Heart right ventricle (tissue), 16 donors: ENCODE measurements at regions not wholly inside any gene's neighbourhood (a gene's known extent, or its start where the extent isn't known, plus 50 kb on each side); places are given as distances from the start of the nearest gene placed in this dataset.

ENCODE experiments used
- ATAC-seq, 8 donors: fragments of 200-7000 bp; cut with Tn5 transposase; one replicate each; pipeline ENCODE4 v1.9.1; 2020; ENCODE audit warnings: mild to moderate bottlenecking in 8 of 8, moderate library complexity in 8 of 8, moderate number of reproducible peaks in 1 of 8
- DNase-seq, 2 donors: peaks; one replicate each; pipeline ENCODE4 v3.0.0-alpha.2; 2020
- H3K27ac ChIP-seq, 10 donors: fragments of 200-600 bp; sonication (generic) in 2 of 10; one replicate each; pipeline versions ENCODE4 v1.5.0 to v1.8.0; 2020 to 2022; ENCODE audit warnings: mild to moderate bottlenecking in 3 of 10
- H3K27me3 ChIP-seq, 7 donors: fragments of 200-600 bp; one replicate each; pipeline ENCODE4 v1.8.0; 2021 to 2022; ENCODE audit warnings: mild to moderate bottlenecking in 2 of 7
- H3K36me3 ChIP-seq, 9 donors: fragments of 200-600 bp; sonication (generic) in 1 of 9; one replicate each; pipeline versions ENCODE4 v1.5.0 to v1.8.0; 2020 to 2022; ENCODE audit warnings: mild to moderate bottlenecking in 2 of 9
- H3K4me1 ChIP-seq, 9 donors: fragments of 200-600 bp; sonication (generic) in 1 of 9; one replicate each; pipeline versions ENCODE4 v1.5.0 to v1.8.0; 2020 to 2022; ENCODE audit warnings: mild to moderate bottlenecking in 4 of 9
- H3K4me3 ChIP-seq, 10 donors: fragments of 200-600 bp; sonication (generic) in 2 of 10; one replicate each; pipeline versions ENCODE4 v1.5.0 to v1.8.0; 2020 to 2022; ENCODE audit warnings: mild to moderate bottlenecking in 7 of 10, moderate library complexity in 2 of 10
- H3K9me3 ChIP-seq, 11 donors: fragments of 200-600 bp in 10 of 11; sonication (generic) in 2 of 11; one replicate each; pipeline versions ENCODE4 v1.5.0 to v1.8.0; 2013 to 2022; ENCODE audit warnings: mild to moderate bottlenecking in 2 of 11, control low read depth in 1 of 11, moderate library complexity in 1 of 11
- WGBS, 2 donors: extraction: QIAGEN DNeasy Blood & Tissue Kit; methylation state at CpG; one replicate each; pipeline ENCODE4 v1.1.7; 2013; ENCODE audit warnings: inconsistent platforms in 1 of 2; 5-methylcytosine and 5-hydroxymethylcytosine counted together
- intact Hi-C, 10 donors: fragments of 100-400 bp; cut with DNase I; formaldehyde crosslinking; loops; one replicate each; pipeline versions ENCODE4 v1.11.1 to v1.14.2; 2022
- TF ChIP-seq, protein P1 (sequence below), 9 donors: fragments of 200-600 bp; sonication (generic) in 2 of 9; IDR thresholded peaks; one replicate each; pipeline versions ENCODE4 v1.5.0 to v1.8.0; 2021 to 2022; ENCODE audit warnings: antibody characterized with exemption in 9 of 9, mild to moderate bottlenecking in 5 of 9, moderate library complexity in 1 of 9
- donor health status: Arrhythmogenic right ventricular cardiomyopathy.
- donor health status: ischemic (EF 13 %, LVEDD 7.1; RV severe dilation, severe dysfunction).
- donor health status: healthy with polysubstance abuse.
- donor health status: DM: no; HTN: yes; CAD: no.
- donor health status: DM: no; HTN: no; CAD: no.
- donor health status: ischemic (EF 25% LVEDD 6.9; RV normal size, moderate dysfunction).
- donor health status: ischemic (EF 25% LVEDD 5.7; RV mildly dilated, moderate dysfunction).
- donor health status: healthy.
- donor health status: DM: yes; HTN: yes; CAD: no.
- donor health status: Ischemic cardiomyopathy.
- donor health status: ischemic (EF 35%, LVEDD 5.7; RV mildly dilated, moderate dysfunction).
- donor health status: nonischemic (EF 11% LVEDD 7.7; RV severe dilation, severe dysfunction).
- donor health status: DM: yes; HTN: yes; CAD: no.
- donor health status: PGD.
- donor health status: ischemic (EF 29% LVEDD 5.4; RV normal size, mild dysfunction).
- donor health status: nonischemic (EF 23%, LVEDD 6.1; RV moderate dilation, normal function).

DNA sequence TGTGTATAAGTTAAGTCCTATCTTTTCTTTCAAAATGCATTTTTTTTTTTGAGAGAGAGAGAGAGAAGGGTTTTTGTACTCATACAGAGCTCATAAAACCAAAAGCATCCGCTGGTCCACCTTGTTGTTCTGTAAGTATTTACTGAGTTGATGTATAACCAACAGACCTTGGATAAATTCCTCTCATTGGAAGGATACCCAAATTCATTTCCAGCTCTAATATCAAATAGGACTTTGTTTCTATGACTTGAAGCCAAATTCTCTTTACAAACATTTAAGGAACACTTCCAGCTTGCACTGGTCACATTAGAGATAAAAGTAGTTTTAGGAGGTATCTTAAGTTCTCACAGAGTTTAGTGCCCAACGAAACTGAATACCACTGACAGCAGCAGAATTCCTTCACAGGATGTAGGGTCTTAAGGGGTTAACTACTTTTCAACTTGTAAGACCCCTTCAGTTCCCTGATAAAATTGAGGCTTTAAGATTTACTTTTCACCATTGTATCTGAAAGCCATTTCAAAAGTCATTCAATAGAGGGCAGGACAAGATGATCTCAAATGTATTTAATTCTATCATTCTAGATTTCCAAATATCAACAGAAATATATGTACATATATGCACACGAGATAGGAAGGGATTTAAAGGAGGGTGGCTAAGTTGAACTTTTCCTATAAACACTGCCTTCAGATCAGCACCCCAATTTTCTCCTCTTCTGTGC lies 1398.5 kb upstream of the CELF4 start:
- WGBS, 2 donors, result 35 to 40% methylated on average over 3 of the region's 3 CpGs
- no peaks in the 10 kb centered on the region for H3K4me1 ChIP-seq

DNA sequence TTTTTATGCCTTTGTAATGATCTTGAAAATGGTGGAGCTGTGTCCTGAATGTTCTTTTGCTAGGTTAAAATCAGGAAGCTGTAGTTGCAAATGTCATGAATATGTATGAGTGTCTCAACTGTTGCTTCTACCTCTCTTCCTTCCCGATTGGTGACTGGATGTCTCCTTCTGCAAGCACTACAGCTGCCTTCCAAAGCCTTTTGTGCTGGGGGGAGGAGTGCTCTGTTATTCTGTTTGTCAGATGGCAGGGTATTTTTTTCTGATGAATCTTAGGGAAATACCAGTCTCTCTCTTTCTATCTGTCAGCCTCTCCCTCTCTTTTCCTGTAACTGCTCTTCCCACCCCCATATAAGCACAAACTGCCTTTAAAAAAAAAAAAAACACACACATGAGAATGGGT lies 1396.3 kb upstream of the CELF4 start:
- Histone ChIP-seq H3K9me3 (no peaks in the 10 kb centered on the region), H3K36me3 (no peaks in the 10 kb centered on the region), H3K4me3 (no peak overlapping the region), H3K27ac (no peak overlapping the region), H3K4me1 (no peaks in the 10 kb centered on the region), H3K27me3 (no peaks in the 10 kb centered on the region)
- ATAC-seq (no peak), DNase-seq (no peak)
- intact Hi-C loops, result no loop called here
- TF ChIP-seq, protein P1, sequence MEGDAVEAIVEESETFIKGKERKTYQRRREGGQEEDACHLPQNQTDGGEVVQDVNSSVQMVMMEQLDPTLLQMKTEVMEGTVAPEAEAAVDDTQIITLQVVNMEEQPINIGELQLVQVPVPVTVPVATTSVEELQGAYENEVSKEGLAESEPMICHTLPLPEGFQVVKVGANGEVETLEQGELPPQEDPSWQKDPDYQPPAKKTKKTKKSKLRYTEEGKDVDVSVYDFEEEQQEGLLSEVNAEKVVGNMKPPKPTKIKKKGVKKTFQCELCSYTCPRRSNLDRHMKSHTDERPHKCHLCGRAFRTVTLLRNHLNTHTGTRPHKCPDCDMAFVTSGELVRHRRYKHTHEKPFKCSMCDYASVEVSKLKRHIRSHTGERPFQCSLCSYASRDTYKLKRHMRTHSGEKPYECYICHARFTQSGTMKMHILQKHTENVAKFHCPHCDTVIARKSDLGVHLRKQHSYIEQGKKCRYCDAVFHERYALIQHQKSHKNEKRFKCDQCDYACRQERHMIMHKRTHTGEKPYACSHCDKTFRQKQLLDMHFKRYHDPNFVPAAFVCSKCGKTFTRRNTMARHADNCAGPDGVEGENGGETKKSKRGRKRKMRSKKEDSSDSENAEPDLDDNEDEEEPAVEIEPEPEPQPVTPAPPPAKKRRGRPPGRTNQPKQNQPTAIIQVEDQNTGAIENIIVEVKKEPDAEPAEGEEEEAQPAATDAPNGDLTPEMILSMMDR (IDR thresholded peaks at IDR 0.05), result no peak
- WGBS, 2 donors, result 31 to 38% methylated on average over 1 of the region's 1 CpG

More for the DNA sequence above, 1398.5 kb upstream of the CELF4 start:
- Histone ChIP-seq H3K27me3 (no peaks in the 10 kb centered on the region), H3K27ac (no peak overlapping the region), H3K36me3 (no peaks in the 10 kb centered on the region), H3K9me3 (peaks cover 0 to 11% (median 4%) of the 10 kb centered on the region in 11 donors), H3K4me3 (no peak overlapping the region)
- intact Hi-C loops, result no loop called here
- no peak for DNase-seq
- ATAC-seq, result no peak
- TF ChIP-seq, protein P1 (IDR thresholded peaks at IDR 0.05), result no peak

DNA sequence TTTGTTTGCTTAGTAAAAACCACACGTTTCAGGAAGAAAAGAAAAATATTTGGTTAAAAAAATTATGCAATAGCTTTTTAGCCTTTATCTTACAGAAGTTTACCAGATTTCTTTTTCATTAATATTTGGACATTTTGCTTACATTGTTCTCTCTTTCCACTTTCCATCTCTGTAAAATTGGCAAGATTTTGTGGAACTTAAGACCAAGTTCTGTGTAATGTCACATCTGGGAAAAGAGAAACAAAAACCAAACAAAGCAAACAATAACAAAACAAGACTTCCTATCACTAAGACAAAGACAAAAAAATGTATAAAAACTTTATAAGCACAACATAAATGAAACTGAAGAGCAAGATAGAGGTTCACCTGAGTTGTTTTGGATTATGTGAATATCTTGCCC lies 1392.1 kb upstream of the CELF4 start:
- intact Hi-C loops, result no loop called here
- 28 to 30% methylated on average over 1 of the region's 1 CpG for WGBS, 2 donors
- ATAC-seq (no peak), DNase-seq (no peak)
- no peak overlapping the region for H3K4me3 ChIP-seq
- H3K4me1 ChIP-seq, result no peaks in the 10 kb centered on the region
- TF ChIP-seq, protein P1 (IDR thresholded peaks at IDR 0.05), result no peak
- no peaks in the 10 kb centered on the region for H3K36me3 ChIP-seq
- no peak overlapping the region for H3K27ac ChIP-seq
- no peaks in the 10 kb centered on the region for H3K27me3 ChIP-seq
- no peaks in the 10 kb centered on the region for H3K9me3 ChIP-seq

DNA sequence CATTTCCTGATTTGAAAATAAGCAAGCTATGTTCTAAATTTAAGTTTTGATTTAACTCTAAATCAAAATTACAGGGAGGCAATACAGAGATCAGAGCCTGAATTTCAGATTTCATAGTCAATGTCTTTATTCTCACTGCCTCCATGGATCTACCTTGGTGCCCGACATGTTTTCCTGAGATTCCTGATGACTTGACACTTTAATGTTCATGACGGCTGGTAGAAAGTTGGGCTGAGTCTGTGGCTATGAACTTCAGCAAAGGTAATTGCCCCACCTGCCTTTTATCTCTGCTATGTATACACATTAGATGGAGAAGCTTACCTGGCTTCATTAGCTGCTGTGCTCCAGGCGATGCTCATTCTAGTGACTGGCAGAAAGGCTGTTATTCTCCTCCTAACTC lies 1390.5 kb upstream of the CELF4 start:
- ATAC-seq (no peak), DNase-seq (no peak)
- H3K27ac ChIP-seq, result no peak overlapping the region
- H3K4me1 ChIP-seq, result no peaks in the 10 kb centered on the region
- TF ChIP-seq, protein P1 (IDR thresholded peaks at IDR 0.05), result no peak
- H3K9me3 ChIP-seq, result no peaks in the 10 kb centered on the region
- intact Hi-C loops, result no loop called here
- no peaks in the 10 kb centered on the region for H3K27me3 ChIP-seq
- 84 to 91% methylated on average over 3 of the region's 3 CpGs for WGBS, 2 donors
- H3K4me3 ChIP-seq, result no peak overlapping the region
- no peaks in the 10 kb centered on the region for H3K36me3 ChIP-seq
